SK-N-SH treated with all-trans-retinoic acid at 6 μM for 48 hours (cell line): ENCODE measurements at regions not wholly inside any gene's neighbourhood (a gene's known extent, or its start where the extent isn't known, plus 50 kb on each side); places are given as distances from the start of the nearest gene placed in this dataset.

Experiments used
- ATAC-seq: fragments of 200-7000 bp; cut with Tn5 transposase; 3 replicates; pipeline ENCODE4 v1.9.1; 2020; ENCODE audit warnings: mild to moderate bottlenecking, moderate library complexity
- BACH2 ChIP-seq: fragments of 250-450 bp; sonication (Bioruptor Pico); IDR thresholded peaks from 2 replicates; pipeline ENCODE4 v1.9.0; 2021; ENCODE audit warnings: mild to moderate bottlenecking, borderline replicate concordance
- CREB5 ChIP-seq: fragments of 250-450 bp; sonication (Bioruptor Pico); IDR thresholded peaks from 2 replicates; pipeline ENCODE4 v1.5.1; 2020; ENCODE audit warnings: low read depth, mild to moderate bottlenecking, moderate library complexity
- CSDC2 ChIP-seq: fragments of 250-450 bp; sonication (Bioruptor Pico); IDR thresholded peaks from 2 replicates; pipeline ENCODE4 v1.5.0; 2020; ENCODE audit warnings: mild to moderate bottlenecking, moderate library complexity
- CSRNP3 ChIP-seq: fragments of 250-450 bp; sonication (Bioruptor Pico); IDR thresholded peaks from 2 replicates; pipeline ENCODE4 v1.5.1; 2021; ENCODE audit warnings: mild to moderate bottlenecking, moderate library complexity
- ESRRG ChIP-seq: fragments of 250-450 bp; sonication (Bioruptor Pico); IDR thresholded peaks from 2 replicates; pipeline ENCODE4 v1.6.1; 2021; ENCODE audit warnings: mild to moderate bottlenecking
- ISL1 ChIP-seq: fragments of 250-450 bp; sonication (Bioruptor Pico); IDR thresholded peaks from 2 replicates; pipeline ENCODE4 v2.1.2; 2022; ENCODE audit warnings: mild to moderate bottlenecking, moderate library complexity
- OSR1 ChIP-seq: fragments of 250-450 bp; sonication (Bioruptor Pico); IDR thresholded peaks from 2 replicates; pipeline ENCODE4 v1.8.0; 2022; ENCODE audit warnings: moderate library complexity, mild to moderate bottlenecking, inconsistent platforms
- PATZ1 ChIP-seq: fragments of 250-450 bp; sonication (Bioruptor Pico); IDR thresholded peaks from 2 replicates; pipeline ENCODE4 v1.8.0; 2020; ENCODE audit warnings: mild to moderate bottlenecking, moderate library complexity, borderline replicate concordance
- POU6F1 ChIP-seq: fragments of 250-450 bp; sonication (Bioruptor Pico); IDR thresholded peaks from 2 replicates; pipeline ENCODE4 v1.8.0; 2021; ENCODE audit warnings: low read depth, mild to moderate bottlenecking, moderate library complexity, borderline replicate concordance
- PPARA ChIP-seq: fragments of 250-450 bp; sonication (Bioruptor Pico); IDR thresholded peaks from 2 replicates; pipeline ENCODE4 v1.5.0; 2020; ENCODE audit warnings: mild to moderate bottlenecking, borderline replicate concordance
- RARB ChIP-seq: fragments of 250-450 bp; sonication (Bioruptor Pico); IDR thresholded peaks from 2 replicates; pipeline ENCODE4 v1.8.0; 2021; ENCODE audit warnings: mild to moderate bottlenecking, moderate library complexity
- TCF4 ChIP-seq: fragments of 250-450 bp; sonication (Bioruptor Pico); IDR thresholded peaks from 2 replicates; pipeline ENCODE4 v1.8.0; 2021; ENCODE audit warnings: mild to moderate bottlenecking, moderate library complexity, borderline replicate concordance
- TOX ChIP-seq: fragments of 250-450 bp; sonication (Bioruptor Pico); IDR thresholded peaks from 2 replicates; pipeline ENCODE4 v1.8.0; 2021; ENCODE audit warnings: mild to moderate bottlenecking, moderate library complexity, borderline replicate concordance
- TSHZ2 ChIP-seq: fragments of 250-450 bp; sonication (Bioruptor Pico); IDR thresholded peaks from 2 replicates; pipeline ENCODE4 v1.5.0; 2020; ENCODE audit warnings: mild to moderate bottlenecking, moderate library complexity
- ZC3H10 ChIP-seq: fragments of 250-450 bp; sonication (Bioruptor Pico); IDR thresholded peaks from 2 replicates; pipeline ENCODE4 v1.5.1; 2021; ENCODE audit warnings: mild to moderate bottlenecking, moderate library complexity
- ZFP3 ChIP-seq: fragments of 250-450 bp; sonication (Bioruptor Pico); IDR thresholded peaks from 2 replicates; pipeline ENCODE4 v1.5.0; 2020; ENCODE audit warnings: mild to moderate bottlenecking, moderate library complexity
- ZFP30 ChIP-seq: fragments of 450-650 bp; formaldehyde crosslinking; IDR thresholded peaks from 2 replicates; pipeline ENCODE4 v1.5.0; 2022; ENCODE audit warnings: mild to moderate bottlenecking, moderate library complexity
- ZNF565 ChIP-seq: fragments of 450-650 bp; formaldehyde crosslinking; conservative IDR thresholded peaks from 2 replicates; pipeline ENCODE4 v1.5.0; 2020; ENCODE audit warnings: low read depth, mild to moderate bottlenecking, moderate library complexity
- ZNF8 ChIP-seq: fragments of 450-650 bp; formaldehyde crosslinking; IDR thresholded peaks from 2 replicates; pipeline ENCODE4 v1.5.0; 2020; ENCODE audit warnings: mild to moderate bottlenecking, moderate library complexity

- no peak for ATAC-seq
- no peak for TF ChIP-seq ZFP30
- no peak for TF ChIP-seq ZFP3 (CRISPR knock-in tag)
- no peak for TF ChIP-seq ESRRG
- TF ChIP-seq PPARA (CRISPR knock-in tag) = no peak
- TF ChIP-seq ZNF565 (CRISPR knock-in tag) = no peak
- no peak for TF ChIP-seq TOX
- TF ChIP-seq TCF4 (CRISPR knock-in tag) = no peak
- TF ChIP-seq CSDC2 (CRISPR knock-in tag) = no peak
- no peak for TF ChIP-seq TSHZ2
- TF ChIP-seq ZNF8 = no peak
- no peak for TF ChIP-seq PATZ1 (CRISPR knock-in tag)
- TF ChIP-seq ZC3H10 (CRISPR knock-in tag) = no peak
- no peak for TF ChIP-seq ISL1 (CRISPR knock-in tag)
- no peak for TF ChIP-seq CREB5 (CRISPR knock-in tag)
These were observed 543.5 kb upstream of the PCDH10 start for GRCh38 chr4:132605551-132605950.

- no peak for ATAC-seq
- TF ChIP-seq TSHZ2 (no peak), CREB5 (CRISPR knock-in tag) (no peak), TOX (no peak), BACH2 (CRISPR knock-in tag) (no peak), RARB (CRISPR knock-in tag) (no peak), ZNF565 (CRISPR knock-in tag) (no peak)
These were observed 534.4 kb upstream of the PCDH10 start for GRCh38 chr4:132614682-132615081.

- ATAC-seq = no peak
These were observed 529.1 kb upstream of the PCDH10 start for GRCh38 chr4:132619968-132620367.

GRCh38 chr4:132642016-132642817 lies 506.9 kb upstream of the PCDH10 start:
- ATAC-seq = no peak
- TF ChIP-seq ZNF8 (no peak), PATZ1 (CRISPR knock-in tag) (no peak), OSR1 (CRISPR knock-in tag) (no peak), POU6F1 (no peak), TCF4 (CRISPR knock-in tag) (no peak), ESRRG (no peak), ZNF565 (CRISPR knock-in tag) (no peak), CSRNP3 (CRISPR knock-in tag) (no peak), RARB (CRISPR knock-in tag) (no peak), TOX (no peak), ZFP30 (no peak)

More at GRCh38 chr4:132619968-132620367, 529.1 kb upstream of the PCDH10 start:
- no peak for TF ChIP-seq ZFP3 (CRISPR knock-in tag)
